IgD-negative memory B cell (primary cell): ENCODE measurements at regions not wholly inside any gene's neighbourhood (a gene's known extent, or its start where the extent isn't known, plus 50 kb on each side); places are given as distances from the start of the nearest gene placed in this dataset.
"Not testable (repeated sequence)": the region's sequence is repeated elsewhere in the genome, so short reads cannot be mapped to it uniquely, and the experiment has no call there.

Experiments
- H3K27ac Mint-ChIP-seq, 3 donors: one replicate each; pipeline ENCODE4 v1.8.0; 2020 to 2022; ENCODE audit warnings: mild to moderate bottlenecking in 3 of 3, mixed read lengths in 3 of 3, moderate library complexity in 1 of 3
- H3K27me3 Mint-ChIP-seq: one replicate; pipeline ENCODE4 v1.8.0; 2021; ENCODE audit warnings: mixed read lengths
- H3K36me3 Mint-ChIP-seq: one replicate; pipeline ENCODE4 v1.8.0; 2020; ENCODE audit warnings: mild to moderate bottlenecking, mixed read lengths
- H3K4me1 Mint-ChIP-seq, 3 donors: one replicate each; pipeline ENCODE4 v1.8.0; 2020 to 2022; ENCODE audit warnings: mixed read lengths in 3 of 3, mild to moderate bottlenecking in 1 of 3
- H3K4me3 Mint-ChIP-seq, 4 donors: one replicate each; pipeline ENCODE4 v1.8.0; 2020 to 2022; ENCODE audit warnings: mild to moderate bottlenecking in 4 of 4, mixed read lengths in 4 of 4, moderate library complexity in 3 of 4
- H3K9me3 Mint-ChIP-seq, 3 donors: one replicate each; pipeline ENCODE4 v1.8.0; 2020 to 2021; ENCODE audit warnings: mixed read lengths in 3 of 3, mild to moderate bottlenecking in 1 of 3

- H3K4me1 Mint-ChIP-seq, result peaks cover 0 to 1% (median 0%) of the 10 kb centered on the region in 3 donors
- peaks cover 2% of the 10 kb centered on the region for H3K36me3 Mint-ChIP-seq
- H3K27ac Mint-ChIP-seq, result no peak overlapping the region
- no peaks in the 10 kb centered on the region for H3K27me3 Mint-ChIP-seq
- no peak overlapping the region for H3K4me3 Mint-ChIP-seq
- H3K9me3 Mint-ChIP-seq, result peaks cover 0 to 4% (median 0%) of the 10 kb centered on the region in 3 donors
These were observed 55.0 kb downstream of the FOXA2 start for GRCh38 chr20:22529150-22530019.

GRCh38 chr20:22526512-22527012 is 57.8 kb downstream of the FOXA2 start:
- H3K9me3 Mint-ChIP-seq, result peaks cover 0 to 4% (median 0%) of the 10 kb centered on the region in 3 donors
- H3K27ac Mint-ChIP-seq, result no peak overlapping the region
- H3K4me3 Mint-ChIP-seq, result no peak overlapping the region
- H3K27me3 Mint-ChIP-seq, result no peaks in the 10 kb centered on the region
- peaks cover 0 to 1% (median 0%) of the 10 kb centered on the region in 3 donors for H3K4me1 Mint-ChIP-seq
- peaks cover 2% of the 10 kb centered on the region for H3K36me3 Mint-ChIP-seq

GRCh38 chr20:22525821-22526220 is 58.6 kb downstream of the FOXA2 start:
- Mint-ChIP-seq H3K4me1 (peaks cover 0 to 1% (median 0%) of the 10 kb centered on the region in 3 donors), H3K27ac (no peak overlapping the region), H3K27me3 (no peaks in the 10 kb centered on the region), H3K36me3 (no peaks in the 10 kb centered on the region), H3K9me3 (peaks cover 0 to 2% (median 0%) of the 10 kb centered on the region in 3 donors), H3K4me3 (no peak overlapping the region)

GRCh38 chr20:22525069-22525820 is 59.1 kb downstream of the FOXA2 start:
- H3K4me3 Mint-ChIP-seq, result no peak overlapping the region
- no peaks in the 10 kb centered on the region for H3K36me3 Mint-ChIP-seq
- H3K27me3 Mint-ChIP-seq, result no peaks in the 10 kb centered on the region
- H3K27ac Mint-ChIP-seq, result no peak overlapping the region
- H3K9me3 Mint-ChIP-seq, result no peaks in the 10 kb centered on the region
- no peaks in the 10 kb centered on the region for H3K4me1 Mint-ChIP-seq

GRCh38 chr20:22524393-22525015 is 59.9 kb downstream of the FOXA2 start:
- Mint-ChIP-seq H3K27ac (no peak overlapping the region), H3K27me3 (no peaks in the 10 kb centered on the region), H3K36me3 (no peaks in the 10 kb centered on the region), H3K9me3 (no peaks in the 10 kb centered on the region), H3K4me3 (no peak overlapping the region), H3K4me1 (no peaks in the 10 kb centered on the region)

GRCh38 chr20:22523499-22524392 is 60.6 kb downstream of the FOXA2 start:
- no peaks in the 10 kb centered on the region for H3K36me3 Mint-ChIP-seq
- peaks cover 0 to 1% (median 0%) of the 10 kb centered on the region in 3 donors for H3K9me3 Mint-ChIP-seq
- no peaks in the 10 kb centered on the region for H3K27me3 Mint-ChIP-seq
- no peak overlapping the region for H3K4me3 Mint-ChIP-seq
- H3K4me1 Mint-ChIP-seq, result no peaks in the 10 kb centered on the region
- peak overlapping the region in 1 of 3 donors; percentile 28 for H3K27ac Mint-ChIP-seq

GRCh38 chr20:22523128-22523498 is 61.3 kb downstream of the FOXA2 start:
- Mint-ChIP-seq H3K36me3 (no peaks in the 10 kb centered on the region), H3K9me3 (peaks cover 0 to 1% (median 0%) of the 10 kb centered on the region in 3 donors), H3K4me1 (no peaks in the 10 kb centered on the region), H3K27me3 (no peaks in the 10 kb centered on the region), H3K27ac (no peak overlapping the region), H3K4me3 (no peak overlapping the region)

GRCh38 chr20:22522701-22523100 is 61.7 kb downstream of the FOXA2 start:
- no peaks in the 10 kb centered on the region for H3K4me1 Mint-ChIP-seq
- peaks cover 0 to 1% (median 0%) of the 10 kb centered on the region in 3 donors for H3K9me3 Mint-ChIP-seq
- H3K27ac Mint-ChIP-seq, result no peak overlapping the region
- H3K36me3 Mint-ChIP-seq, result no peaks in the 10 kb centered on the region
- no peak overlapping the region for H3K4me3 Mint-ChIP-seq
- no peaks in the 10 kb centered on the region for H3K27me3 Mint-ChIP-seq

- not testable (repeated sequence) for H3K36me3 Mint-ChIP-seq, H3K27ac Mint-ChIP-seq, H3K4me1 Mint-ChIP-seq, H3K4me3 Mint-ChIP-seq, H3K27me3 Mint-ChIP-seq, H3K9me3 Mint-ChIP-seq
These were observed 62.4 kb downstream of the FOXA2 start for GRCh38 chr20:22521940-22522339.

- H3K4me3 Mint-ChIP-seq, result no peak overlapping the region
- no peaks in the 10 kb centered on the region for H3K27me3 Mint-ChIP-seq
- peaks cover 0 to 1% (median 0%) of the 10 kb centered on the region in 3 donors for H3K9me3 Mint-ChIP-seq
- H3K27ac Mint-ChIP-seq, result no peak overlapping the region
- no peaks in the 10 kb centered on the region for H3K4me1 Mint-ChIP-seq
- H3K36me3 Mint-ChIP-seq, result no peaks in the 10 kb centered on the region
These were observed 64.0 kb downstream of the FOXA2 start for GRCh38 chr20:22520381-22520780.

- H3K27ac Mint-ChIP-seq, result no peak overlapping the region
- H3K9me3 Mint-ChIP-seq, result peaks cover 0 to 1% (median 0%) of the 10 kb centered on the region in 3 donors
- no peak overlapping the region for H3K4me3 Mint-ChIP-seq
- H3K4me1 Mint-ChIP-seq, result no peaks in the 10 kb centered on the region
- H3K27me3 Mint-ChIP-seq, result no peaks in the 10 kb centered on the region
- H3K36me3 Mint-ChIP-seq, result no peaks in the 10 kb centered on the region
These were observed 69.1 kb downstream of the FOXA2 start for GRCh38 chr20:22515264-22515663.

GRCh38 chr20:22513574-22513973 is 70.8 kb downstream of the FOXA2 start:
- Mint-ChIP-seq H3K27ac (no peak overlapping the region), H3K36me3 (no peaks in the 10 kb centered on the region), H3K4me1 (no peaks in the 10 kb centered on the region), H3K4me3 (no peak overlapping the region), H3K9me3 (no peaks in the 10 kb centered on the region), H3K27me3 (no peaks in the 10 kb centered on the region)

- no peaks in the 10 kb centered on the region for H3K9me3 Mint-ChIP-seq
- no peaks in the 10 kb centered on the region for H3K36me3 Mint-ChIP-seq
- H3K4me3 Mint-ChIP-seq, result no peak overlapping the region
- no peaks in the 10 kb centered on the region for H3K4me1 Mint-ChIP-seq
- H3K27me3 Mint-ChIP-seq, result no peaks in the 10 kb centered on the region
- no peak overlapping the region for H3K27ac Mint-ChIP-seq
These were observed 71.4 kb downstream of the FOXA2 start for GRCh38 chr20:22512911-22513489.
